ENCODE measurements at regions not wholly inside any gene's neighbourhood (a gene's known extent, or its start where the extent isn't known, plus 50 kb on each side); places are given as distances from the start of the nearest gene placed in this dataset.

- TF ChIP-seq, protein P1, sequence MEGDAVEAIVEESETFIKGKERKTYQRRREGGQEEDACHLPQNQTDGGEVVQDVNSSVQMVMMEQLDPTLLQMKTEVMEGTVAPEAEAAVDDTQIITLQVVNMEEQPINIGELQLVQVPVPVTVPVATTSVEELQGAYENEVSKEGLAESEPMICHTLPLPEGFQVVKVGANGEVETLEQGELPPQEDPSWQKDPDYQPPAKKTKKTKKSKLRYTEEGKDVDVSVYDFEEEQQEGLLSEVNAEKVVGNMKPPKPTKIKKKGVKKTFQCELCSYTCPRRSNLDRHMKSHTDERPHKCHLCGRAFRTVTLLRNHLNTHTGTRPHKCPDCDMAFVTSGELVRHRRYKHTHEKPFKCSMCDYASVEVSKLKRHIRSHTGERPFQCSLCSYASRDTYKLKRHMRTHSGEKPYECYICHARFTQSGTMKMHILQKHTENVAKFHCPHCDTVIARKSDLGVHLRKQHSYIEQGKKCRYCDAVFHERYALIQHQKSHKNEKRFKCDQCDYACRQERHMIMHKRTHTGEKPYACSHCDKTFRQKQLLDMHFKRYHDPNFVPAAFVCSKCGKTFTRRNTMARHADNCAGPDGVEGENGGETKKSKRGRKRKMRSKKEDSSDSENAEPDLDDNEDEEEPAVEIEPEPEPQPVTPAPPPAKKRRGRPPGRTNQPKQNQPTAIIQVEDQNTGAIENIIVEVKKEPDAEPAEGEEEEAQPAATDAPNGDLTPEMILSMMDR (IDR thresholded peaks at IDR 0.05; ENCODE audit: insufficient read depth, low read length, poor library complexity, severe bottlenecking): no peak
- no peaks in the 10 kb centered on the region for H3K27me3 ChIP-seq (ENCODE audit: control insufficient read depth, insufficient read depth, low read length)
Observed at GRCh38 chr7:67738145-67738544, 741.5 kb downstream of the TYW1 start.

GRCh38 chr7:67738958-67739357, 742.3 kb downstream of the TYW1 start:
- no peak for DNase-seq (ENCODE audit: low read depth)
- H3K27me3 ChIP-seq (ENCODE audit: control insufficient read depth, insufficient read depth, low read length): no peaks in the 10 kb centered on the region
- H3K36me3 ChIP-seq (ENCODE audit: control insufficient read depth, insufficient read depth, low read length): no peaks in the 10 kb centered on the region
- TF ChIP-seq, protein P1 (IDR thresholded peaks at IDR 0.05; ENCODE audit: insufficient read depth, low read length, poor library complexity, severe bottlenecking): no peak
- H3K4me3 ChIP-seq (ENCODE audit: low read depth, low read length): no peak overlapping the region

More at GRCh38 chr7:67738145-67738544, 741.5 kb downstream of the TYW1 start:
- no peak for DNase-seq (ENCODE audit: low read depth)
- no peaks in the 10 kb centered on the region for H3K36me3 ChIP-seq (ENCODE audit: control insufficient read depth, insufficient read depth, low read length)
- no peak overlapping the region for H3K4me3 ChIP-seq (ENCODE audit: low read depth, low read length)

- no peak overlapping the region for H3K4me3 ChIP-seq (ENCODE audit: low read depth, low read length)
- TF ChIP-seq, protein P1 (IDR thresholded peaks at IDR 0.05; ENCODE audit: insufficient read depth, low read length, poor library complexity, severe bottlenecking): no peak
Observed at GRCh38 chr7:67743501-67743900, 746.9 kb downstream of the TYW1 start.

GRCh38 chr7:67752227-67752626, 755.6 kb downstream of the TYW1 start:
- DNase-seq (ENCODE audit: low read depth): no peak
- Histone ChIP-seq H3K36me3 (ENCODE audit: control insufficient read depth, insufficient read depth, low read length) (no peaks in the 10 kb centered on the region), H3K4me3 (ENCODE audit: low read depth, low read length) (no peak overlapping the region), H3K27me3 (ENCODE audit: control insufficient read depth, insufficient read depth, low read length) (no peaks in the 10 kb centered on the region)
- TF ChIP-seq, protein P1 (IDR thresholded peaks at IDR 0.05; ENCODE audit: insufficient read depth, low read length, poor library complexity, severe bottlenecking): no peak

More at GRCh38 chr7:67743501-67743900, 746.9 kb downstream of the TYW1 start:
- Histone ChIP-seq H3K27me3 (ENCODE audit: control insufficient read depth, insufficient read depth, low read length) (no peaks in the 10 kb centered on the region), H3K36me3 (ENCODE audit: control insufficient read depth, insufficient read depth, low read length) (no peaks in the 10 kb centered on the region)
- DNase-seq (ENCODE audit: low read depth): no peak

DNA sequence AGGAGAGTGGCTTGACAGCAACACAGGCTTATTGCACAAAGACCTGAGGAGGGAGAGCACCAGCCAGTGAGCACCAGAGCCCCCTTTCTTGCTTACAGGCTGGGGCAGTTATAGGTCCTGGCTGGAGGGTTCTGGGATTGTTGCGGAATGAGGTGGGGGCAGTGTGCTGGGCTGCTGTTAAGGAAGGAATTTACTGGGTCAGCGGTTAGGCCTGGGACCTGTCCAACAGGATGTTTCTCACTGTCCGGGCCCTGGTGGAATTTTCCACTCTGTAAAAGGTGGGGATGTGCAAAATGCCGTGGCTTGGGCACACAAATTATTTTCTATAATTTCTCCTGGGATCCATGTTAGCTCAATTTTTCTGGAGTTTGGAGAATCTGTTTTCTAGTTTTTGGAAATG, 757.3 kb downstream of the TYW1 start:
- DNase-seq (ENCODE audit: low read depth): no peak
- Histone ChIP-seq H3K36me3 (ENCODE audit: control insufficient read depth, insufficient read depth, low read length) (no peaks in the 10 kb centered on the region), H3K4me3 (ENCODE audit: low read depth, low read length) (no peak overlapping the region), H3K27me3 (ENCODE audit: control insufficient read depth, insufficient read depth, low read length) (no peaks in the 10 kb centered on the region)
- TF ChIP-seq, protein P1 (IDR thresholded peaks at IDR 0.05; ENCODE audit: insufficient read depth, low read length, poor library complexity, severe bottlenecking): no peak

DNA sequence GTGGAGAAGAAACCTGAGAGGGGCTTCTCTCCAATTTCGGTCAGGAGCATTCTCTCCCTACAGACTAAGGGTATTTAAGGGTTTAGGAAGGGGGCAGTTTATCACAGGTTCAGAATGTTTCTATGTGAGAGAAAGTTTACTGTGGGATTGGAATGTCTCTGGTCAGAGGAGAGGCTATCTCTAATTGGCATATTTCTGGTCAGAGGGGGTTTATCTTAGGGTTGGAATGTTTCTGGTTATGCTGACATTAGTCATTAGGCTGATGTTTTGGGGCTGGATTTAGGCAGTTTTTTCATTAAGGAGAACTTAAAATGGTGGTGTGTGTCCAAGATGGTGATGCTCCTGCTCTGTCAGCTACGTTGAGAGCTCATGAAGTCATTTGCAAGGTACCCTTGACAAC, 758.0 kb downstream of the TYW1 start:
- Histone ChIP-seq H3K27me3 (ENCODE audit: control insufficient read depth, insufficient read depth, low read length) (no peaks in the 10 kb centered on the region), H3K36me3 (ENCODE audit: control insufficient read depth, insufficient read depth, low read length) (no peaks in the 10 kb centered on the region), H3K4me3 (ENCODE audit: low read depth, low read length) (no peak overlapping the region)
- TF ChIP-seq, protein P1 (IDR thresholded peaks at IDR 0.05; ENCODE audit: insufficient read depth, low read length, poor library complexity, severe bottlenecking): no peak
- DNase-seq (ENCODE audit: low read depth): no peak
